NCI-H748 (cell line): ENCODE measurements at regions not wholly inside any gene's neighbourhood (a gene's known extent, or its start where the extent isn't known, plus 50 kb on each side); places are given as distances from the start of the nearest gene placed in this dataset.

Experiments
- DNase-seq: peaks from one replicate; lab custom pipeline; 2025; ENCODE audit not compliant: unreplicated experiment; lab: John Stamatoyannopoulos, UW

DNA sequence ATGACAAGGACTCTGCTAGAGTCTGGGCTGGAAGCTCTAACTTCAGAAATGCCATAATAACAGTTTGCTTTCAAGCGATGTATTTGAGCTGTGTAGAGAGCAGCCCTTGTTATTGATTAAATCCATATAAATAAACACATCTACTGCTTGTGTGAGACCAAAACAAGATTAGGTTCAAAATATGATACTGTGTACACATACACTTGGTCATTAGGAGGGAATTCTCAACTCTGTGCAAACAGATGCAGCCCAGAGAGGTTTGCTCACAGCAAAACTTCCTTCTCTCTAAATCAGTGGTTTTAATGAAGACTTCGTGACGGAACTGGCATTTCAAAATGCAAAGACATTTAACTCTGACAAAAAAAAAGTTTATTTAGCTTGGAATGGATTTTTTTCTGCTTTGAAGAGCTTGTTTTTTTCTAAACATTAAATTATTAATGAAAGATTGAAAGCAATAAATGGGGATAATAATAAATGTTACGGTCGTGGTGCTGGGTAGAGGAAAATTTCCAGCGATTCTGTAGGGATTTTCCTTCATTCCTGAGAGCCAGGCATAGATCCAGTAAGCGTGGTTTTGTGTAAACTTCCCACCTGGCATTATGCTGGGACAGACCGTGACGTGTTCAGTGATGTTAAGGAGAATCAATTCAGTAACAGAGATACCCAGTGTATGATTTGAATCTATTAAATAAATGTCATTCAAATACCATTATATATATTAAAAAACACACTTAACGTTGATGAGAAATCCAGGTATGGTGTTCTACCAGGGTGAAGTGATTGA, 213.7 kb downstream of the TEX29 start:
- DNase-seq, result peak; percentile 95

DNA sequence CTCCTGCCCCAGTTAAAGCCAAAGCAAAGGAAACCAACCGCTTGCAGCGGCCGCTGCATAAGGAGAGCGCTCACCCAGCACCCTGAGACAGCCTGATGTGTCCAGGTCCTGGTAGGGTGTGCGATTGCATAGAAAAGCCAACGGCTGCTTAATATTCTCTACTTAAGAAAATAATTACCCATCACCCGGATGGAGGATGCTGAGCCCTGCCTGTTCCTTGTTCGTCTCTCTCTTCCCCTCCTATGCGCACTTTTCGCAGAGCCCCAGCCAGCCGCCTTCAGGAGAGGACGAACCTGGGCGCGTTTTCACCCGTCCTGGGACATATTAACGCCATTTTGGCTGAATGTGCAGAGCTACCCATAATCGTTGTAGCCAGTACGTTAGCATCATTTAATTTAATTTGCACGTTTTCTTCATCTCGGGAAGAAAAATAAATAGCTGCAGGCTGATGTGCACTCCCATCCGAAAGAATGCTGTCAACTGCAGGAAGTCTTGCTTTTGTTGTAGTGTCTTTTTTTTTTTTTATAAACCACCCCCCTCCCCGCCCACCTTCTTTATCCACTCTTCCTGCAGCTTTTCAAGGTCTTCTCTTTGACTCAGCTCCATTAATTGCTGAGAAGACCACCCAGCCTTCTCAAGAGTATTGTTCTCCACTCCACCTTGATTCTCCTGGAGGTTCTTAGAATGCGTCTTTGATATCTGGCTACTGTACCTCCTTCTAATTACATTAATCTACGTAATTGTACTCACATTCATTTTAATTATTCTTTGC, 214.5 kb downstream of the TEX29 start:
- peak; percentile 87 for DNase-seq

DNA sequence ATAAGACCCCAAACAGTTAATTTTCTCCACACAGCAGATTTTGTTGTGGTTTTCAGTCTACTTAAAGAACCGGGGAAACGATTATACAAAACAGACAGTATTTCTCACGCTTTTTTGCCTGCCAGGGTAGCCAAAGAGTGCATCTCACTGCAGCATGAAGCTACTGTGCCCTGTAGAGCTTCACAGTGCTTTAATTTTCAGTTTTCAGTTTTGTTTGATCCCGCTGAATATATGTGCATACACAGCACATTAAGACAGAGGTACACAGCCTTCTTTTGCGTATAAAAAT, 215.0 kb downstream of the TEX29 start:
- DNase-seq, result peak; percentile 42

DNA sequence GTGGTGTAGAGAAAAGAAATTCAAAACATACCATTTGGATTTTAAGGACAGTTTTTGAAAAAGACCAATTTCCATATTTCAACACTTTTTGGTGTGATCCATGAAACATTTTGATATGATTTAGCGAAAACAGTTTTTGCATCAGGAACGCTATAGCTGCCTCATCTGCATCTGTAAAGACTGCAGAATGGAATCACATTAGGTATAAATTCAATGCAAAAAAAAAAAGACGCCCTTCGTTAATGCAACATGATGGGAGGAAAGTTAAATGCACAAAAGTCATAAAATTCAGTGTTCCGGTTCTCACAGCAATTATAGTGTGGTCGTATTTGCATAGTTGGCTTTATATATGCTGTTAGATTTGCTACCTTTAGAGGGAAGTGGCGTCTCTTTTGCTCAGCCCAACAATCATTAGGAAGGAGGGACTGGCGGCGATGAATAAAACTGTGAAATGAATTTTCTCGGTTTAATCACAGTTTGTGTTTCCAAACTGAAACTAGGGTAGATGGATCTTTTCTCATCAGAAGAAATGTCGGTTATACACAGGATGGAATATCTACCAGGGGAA, 215.7 kb downstream of the TEX29 start:
- peak; percentile 27 for DNase-seq

DNA sequence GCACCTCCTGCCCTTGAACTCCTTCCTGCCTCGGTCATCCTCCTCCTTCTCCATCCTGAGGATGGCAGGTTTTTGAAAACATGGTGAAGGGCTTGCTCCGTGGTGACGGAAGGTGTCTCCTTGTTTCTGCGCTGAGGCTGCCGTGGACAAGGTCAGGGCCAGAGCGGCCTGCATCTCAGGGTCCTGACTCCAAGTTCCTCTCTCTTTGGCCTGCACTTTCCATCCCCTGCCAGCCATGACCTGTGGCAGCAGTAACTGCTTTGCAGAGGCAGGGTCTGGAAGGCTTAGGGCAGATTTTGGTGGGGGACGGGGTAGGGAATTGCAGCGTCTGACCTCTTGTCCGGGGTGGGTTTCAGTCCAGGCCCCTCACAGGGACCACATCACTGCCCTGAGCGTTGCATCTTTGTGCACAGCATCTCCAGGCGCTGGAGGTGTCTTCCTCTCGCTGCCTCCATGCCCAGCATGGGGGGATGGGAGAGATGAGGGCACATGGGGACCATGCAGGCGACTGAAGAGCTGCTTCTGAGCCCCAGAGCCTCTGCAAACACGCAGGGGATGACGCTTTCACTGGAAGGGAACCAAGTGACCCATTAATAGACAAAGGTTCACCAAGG, 216.8 kb downstream of the TEX29 start:
- no peak for DNase-seq

DNA sequence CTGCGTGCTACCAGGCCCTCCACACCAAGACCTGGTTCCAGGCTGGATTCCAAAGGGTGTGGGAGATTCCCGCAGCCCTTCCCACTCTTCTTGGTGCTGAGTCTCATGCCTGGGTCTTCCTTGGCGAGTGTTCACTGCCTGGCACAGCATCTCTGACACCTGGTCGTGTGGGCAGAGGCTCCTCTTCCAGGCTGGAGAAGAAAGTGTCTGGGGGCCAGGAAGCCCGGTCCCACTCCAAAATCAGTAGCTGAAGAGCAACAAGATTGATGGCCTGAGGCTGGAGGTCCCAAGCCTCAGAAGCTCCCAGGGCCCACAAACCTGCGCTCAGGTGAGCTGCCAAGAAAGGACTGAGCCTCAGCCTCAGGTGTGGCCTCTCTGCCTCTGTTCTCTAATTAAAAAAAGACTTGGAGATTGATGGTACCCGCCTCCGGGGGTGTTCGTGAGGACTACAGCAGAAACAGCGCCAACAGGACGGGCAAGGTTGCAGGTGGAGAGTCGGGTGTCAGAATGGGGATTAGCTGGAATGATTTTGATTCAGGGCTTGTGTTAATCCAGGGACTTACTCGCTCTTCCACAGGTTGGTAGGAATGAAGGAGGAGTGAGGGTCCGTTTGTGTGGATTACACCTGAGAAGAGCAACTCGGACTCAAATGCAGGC, 217.5 kb downstream of the TEX29 start:
- DNase-seq, result peak; percentile 11

DNA sequence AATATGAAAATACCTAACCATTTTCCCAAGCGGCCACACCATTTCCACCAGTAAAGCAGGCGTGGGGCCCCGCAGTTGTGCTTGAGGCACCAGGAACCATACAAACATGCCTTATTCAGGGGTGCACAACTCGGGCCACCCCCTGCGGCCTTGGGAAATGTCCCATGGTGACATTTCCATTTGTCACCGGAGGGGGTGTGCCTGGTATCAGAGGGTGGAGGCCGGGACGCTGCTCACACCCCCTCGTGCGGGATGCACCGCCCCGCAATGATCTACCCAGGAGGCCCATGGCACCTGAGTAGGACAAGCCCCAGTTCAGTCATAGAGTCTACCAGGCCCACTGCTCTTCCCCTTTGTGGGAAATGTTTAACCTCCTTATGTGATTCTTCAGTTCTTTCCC, 218.8 kb downstream of the TEX29 start:
- no peak for DNase-seq

DNA sequence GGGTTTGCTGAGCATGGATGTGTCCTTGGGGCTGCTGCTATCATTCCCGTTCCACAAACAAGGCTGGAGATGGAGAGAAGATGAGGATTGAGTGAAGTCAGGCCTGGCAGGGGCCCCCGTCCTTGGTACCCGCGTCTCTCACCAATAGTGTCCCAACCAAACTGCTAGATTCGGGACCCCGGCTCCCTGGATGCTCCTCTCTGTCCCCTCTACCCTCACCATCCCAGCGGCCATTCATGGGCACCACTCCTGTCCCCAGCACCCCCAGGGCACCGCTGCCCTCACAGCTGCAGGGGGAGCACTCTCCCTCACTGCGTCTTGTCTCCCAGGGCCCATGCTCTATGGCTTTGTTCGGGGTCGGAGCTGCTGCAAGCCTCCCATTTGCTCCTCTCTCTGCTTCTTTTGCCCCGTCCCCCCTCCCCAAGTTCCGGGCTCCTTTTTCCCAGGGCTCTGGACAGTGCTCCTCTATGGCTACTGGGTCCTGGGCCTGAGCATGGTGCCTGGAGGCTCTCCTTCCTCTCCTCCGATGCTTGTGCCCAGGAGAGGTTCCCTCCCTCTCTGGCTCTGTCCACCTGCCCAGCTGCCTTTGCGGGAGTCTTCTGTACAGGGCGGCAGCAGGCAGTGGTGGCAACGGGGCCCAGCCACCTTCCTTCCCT, 219.5 kb downstream of the TEX29 start:
- DNase-seq, result peak; percentile 55

DNA sequence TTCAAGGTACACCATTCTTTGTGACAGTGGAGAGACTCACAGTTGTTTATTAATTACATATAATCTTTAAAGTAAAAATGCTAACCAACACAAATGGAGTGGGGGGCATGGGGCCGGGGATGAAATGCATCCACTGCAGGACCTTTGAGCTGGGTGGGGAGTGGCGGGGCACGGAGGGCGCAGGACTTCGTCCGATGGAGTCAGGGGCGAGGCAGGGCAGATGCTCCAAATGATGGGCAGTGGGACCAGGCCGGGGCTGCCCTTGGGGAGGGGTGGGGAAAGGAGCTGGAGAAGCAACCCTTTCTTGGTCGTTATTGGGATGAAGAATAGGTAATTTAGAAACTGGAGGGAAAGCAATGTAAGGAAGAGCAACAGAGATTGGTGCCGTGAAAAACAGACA, 220.0 kb downstream of the TEX29 start:
- no peak for DNase-seq

DNA sequence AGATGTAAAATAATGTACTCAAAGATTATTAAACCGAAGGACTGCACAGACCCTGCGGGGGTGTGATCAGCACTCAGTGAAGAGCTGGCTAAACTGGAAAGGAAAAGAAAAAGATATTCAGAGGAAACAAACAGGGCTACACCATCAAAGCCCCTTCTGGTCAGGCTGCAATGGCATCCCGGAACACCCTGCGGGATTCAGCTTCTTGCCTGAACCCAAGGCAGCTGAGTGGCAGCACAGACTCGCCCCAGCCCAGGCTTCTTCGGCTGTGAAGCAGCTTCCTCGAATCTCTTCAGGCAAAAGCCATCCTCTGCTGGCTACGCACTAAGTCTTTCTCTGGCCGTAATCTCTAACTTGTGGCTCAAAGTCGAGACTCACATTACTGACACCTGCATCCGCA, 220.9 kb downstream of the TEX29 start:
- no peak for DNase-seq

DNA sequence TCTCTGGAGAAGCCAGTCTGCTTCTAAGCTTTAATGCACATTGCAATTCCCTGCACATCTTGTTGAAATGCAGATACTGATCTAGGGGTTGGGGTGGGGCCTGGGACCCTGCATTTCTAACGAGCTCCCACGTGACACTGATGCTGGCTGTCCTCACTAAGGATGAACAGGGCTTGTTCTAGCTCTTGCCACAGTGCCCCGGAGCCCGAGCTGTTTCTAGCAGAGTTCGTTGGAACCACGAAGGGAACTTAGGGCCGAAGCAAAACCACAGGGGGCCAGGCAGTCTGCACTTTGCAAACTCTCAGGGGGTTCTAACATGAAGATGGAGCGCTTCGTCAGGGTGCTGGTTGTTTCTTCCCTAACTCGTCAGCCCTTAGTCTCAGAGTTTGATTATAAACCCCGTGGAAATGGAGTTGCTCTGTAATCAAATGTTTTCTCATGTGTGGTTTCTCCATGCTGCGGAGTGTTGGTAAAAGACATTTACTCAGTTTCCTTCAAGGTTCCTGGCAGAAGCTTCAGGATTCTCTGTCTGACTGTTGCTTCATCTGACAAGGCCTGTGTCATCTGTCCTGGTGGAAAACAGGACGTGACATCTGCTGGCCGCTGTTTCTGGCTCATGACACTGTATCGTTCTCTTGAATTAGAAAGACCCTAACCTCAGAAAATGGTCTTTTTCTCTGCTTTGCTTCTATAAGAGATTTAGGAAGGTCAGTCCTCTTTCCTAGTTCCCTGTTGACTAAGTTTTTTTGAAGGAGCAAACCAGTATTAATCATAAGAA, 221.5 kb downstream of the TEX29 start:
- DNase-seq, result no peak

DNA sequence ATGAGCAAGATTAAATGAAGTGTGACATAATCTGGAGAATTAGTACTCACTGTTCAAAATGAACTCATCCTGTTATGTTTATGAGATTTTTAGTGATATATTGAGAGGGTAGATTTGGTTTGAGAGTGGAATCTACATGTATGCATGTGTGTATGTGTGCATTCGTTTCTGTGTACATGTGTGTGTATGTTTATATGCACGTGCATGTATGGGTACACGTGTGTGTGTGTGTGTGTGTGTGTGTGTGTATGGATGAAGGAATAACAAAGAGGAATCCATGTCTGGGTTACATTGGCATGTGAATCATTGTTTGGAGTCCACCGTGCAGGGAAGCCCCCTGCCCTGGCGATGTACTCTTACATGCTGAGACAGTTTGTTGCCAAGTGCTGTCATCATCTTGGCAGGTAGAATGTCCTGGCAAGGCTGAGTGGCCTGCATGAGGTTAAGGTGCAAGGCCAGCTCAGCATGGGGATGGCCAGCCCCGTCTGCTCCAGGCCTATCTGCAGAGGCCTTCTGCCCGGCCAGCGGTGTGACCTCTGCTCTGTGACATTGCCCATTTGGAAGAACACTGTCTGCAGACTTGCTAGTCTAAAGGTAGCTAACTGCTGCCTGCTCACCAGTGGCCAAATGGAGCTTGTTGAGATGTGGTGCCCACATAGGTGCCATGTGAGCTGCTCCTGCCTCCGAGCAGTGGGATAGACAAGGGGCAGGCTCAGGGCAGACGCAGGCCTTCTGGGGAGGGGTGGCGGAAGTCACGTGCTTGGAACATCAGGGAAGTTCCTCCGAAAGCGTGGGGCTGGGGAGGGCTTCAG, 222.3 kb downstream of the TEX29 start:
- DNase-seq, result no peak

DNA sequence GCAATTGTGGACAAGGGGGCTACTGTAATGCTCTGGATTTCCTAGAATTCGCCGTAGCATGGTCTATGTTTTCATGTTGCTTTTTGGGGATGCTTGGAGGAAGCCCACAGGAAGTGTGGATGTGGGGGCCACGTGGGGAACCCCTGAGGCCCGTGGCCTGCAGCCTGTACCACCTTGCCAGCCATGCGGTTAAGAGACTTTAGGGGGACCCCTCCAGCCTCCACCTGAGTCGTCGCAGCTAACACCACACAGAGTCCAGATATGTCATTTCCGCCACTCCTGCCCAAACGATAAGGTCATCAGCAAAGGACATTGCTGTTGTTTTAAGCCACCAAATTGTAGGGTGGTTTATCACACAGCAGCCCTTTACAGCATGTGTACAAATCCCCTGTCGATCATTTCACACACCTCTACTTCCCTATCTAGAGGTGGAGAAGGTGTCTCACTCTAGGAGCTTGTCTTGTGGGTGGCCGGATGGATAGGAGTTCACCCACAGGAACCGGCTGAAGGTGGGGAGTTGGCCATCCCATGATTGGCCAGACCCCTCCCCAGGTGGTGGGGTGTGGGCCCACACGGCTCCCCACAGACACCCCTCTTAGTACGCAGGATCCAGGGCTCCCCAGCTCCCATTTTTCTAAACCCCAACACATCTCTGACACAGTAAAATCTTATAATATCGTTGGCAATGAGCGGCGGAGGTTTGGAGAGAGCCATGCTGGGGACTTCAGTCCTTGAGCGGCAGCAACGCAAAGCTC, 226.7 kb downstream of the TEX29 start:
- DNase-seq, result no peak

DNA sequence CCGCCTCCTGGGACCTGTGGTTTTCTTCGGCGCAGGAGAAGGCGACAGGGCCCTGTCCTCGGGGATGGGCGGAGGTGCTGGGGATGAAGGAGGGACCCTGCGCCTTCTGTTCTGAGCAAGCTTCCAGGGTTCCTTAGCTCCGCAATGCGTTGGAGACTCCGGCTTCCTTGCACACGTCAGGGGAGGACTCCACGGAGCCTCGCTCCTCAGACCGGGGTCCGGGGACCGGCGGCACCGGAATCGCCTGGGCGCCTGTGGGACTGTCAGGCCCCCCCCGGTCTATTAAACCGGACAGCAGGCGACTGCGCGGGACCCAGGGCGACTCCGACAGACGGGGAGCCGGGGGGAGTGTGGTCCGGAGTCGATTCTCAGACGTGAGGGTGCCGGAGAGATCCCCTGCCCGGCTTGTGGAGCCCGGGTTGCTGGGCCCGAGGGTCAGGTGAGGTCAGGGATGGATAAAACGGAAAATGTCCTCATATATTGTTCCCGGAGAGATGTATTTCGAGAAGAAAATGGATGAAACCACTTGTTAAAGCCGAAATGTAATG, 227.4 kb downstream of the TEX29 start:
- DNase-seq, result no peak

DNA sequence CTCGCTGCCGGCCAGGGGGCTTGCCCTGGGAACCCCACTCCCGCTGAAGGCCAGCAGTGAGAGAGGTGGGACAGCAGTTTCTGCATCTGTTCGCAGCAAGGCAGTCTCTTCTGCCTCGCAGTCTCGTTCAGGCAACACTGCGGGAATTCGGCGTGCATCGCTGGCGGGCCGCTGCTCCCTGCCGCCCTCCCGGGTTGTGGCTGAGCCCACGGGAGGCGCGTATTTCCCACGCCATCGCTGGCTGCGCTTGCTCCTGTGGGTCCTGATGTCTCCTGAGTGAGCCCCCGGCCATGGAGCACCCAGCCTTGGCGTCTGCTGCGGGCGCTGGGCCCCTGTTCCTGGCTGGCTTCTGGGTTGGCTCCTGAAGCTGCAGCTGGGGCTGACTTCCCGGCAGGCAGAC, 227.9 kb downstream of the TEX29 start:
- no peak for DNase-seq

DNA sequence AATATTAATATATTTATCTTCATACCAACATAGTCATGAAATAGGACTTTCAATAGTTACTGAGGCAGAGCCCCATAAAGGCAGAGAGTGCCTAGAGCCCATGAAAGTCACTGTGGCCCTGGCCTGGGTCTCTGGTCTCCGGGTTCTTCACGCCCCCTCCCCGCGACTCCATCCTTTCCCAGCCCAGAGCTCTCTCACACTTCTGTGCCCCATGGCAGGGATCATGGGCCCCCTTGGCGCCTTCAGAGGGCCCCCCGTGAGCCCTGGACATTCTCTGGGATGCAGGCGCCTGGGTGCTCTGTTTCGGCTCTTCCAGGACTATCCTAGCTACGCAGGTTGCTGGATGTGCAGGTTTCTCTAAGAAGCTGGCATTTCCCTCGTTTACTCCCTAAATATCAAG, 228.4 kb downstream of the TEX29 start:
- no peak for DNase-seq

DNA sequence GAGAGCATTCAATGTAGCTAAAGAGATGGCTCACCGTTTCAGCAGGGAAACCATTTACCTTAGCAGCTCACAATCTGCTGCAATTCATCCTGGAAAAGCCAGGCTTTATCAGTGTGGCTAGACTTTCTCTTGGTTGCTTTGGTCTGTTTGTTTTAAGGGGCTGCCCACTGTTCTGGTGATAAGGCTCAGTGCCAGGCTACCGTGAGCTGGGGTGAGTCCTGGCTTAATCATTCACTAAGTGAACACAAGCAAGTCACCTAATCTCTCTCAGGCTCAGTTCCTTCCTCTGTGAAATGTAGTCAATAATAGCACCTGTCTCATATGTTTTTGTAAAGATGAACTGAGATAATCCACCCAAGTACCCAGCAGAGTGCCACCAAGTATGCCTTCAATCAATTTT, 229.0 kb downstream of the TEX29 start:
- no peak for DNase-seq

DNA sequence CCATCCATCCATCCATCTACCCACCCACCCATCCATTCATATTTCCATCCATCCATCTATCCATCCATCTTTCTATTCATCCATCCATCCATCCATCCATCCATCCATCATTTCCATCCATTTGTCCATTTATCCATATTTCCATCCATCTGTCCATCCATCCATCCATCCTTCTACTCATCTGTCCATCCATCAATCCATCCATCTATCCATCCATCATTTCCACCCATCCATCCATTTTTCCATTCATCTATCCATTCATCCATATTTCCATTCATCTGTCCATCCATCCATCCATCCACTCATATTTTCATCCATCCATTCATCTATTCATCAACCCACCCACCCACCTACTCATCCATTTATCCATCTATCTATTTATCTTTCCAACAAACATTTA, 229.6 kb downstream of the TEX29 start:
- DNase-seq, result no peak
